ENCODE measurements at regions not wholly inside any gene's neighbourhood (a gene's known extent, or its start where the extent isn't known, plus 50 kb on each side); places are given as distances from the start of the nearest gene placed in this dataset.
A peak's percentile ranks its signal among the peaks of the same experiment; 100 is the strongest.

GRCh38 chrX:138150709-138151108 lies 560.8 kb downstream of the FGF13 start:
- DNase-seq: no peak
- no peak overlapping the region for H3K27ac ChIP-seq (ENCODE audit: low read depth in 1 of 2, low read length in 1 of 2)
- TF ChIP-seq CTCF (IDR thresholded peaks at IDR 0.05; ENCODE audit: control extremely low read depth, extremely low read depth): no peak
- no peaks in the 10 kb centered on the region for H3K4me1 ChIP-seq (ENCODE audit: control insufficient read depth in 5 of 5, insufficient read depth in 5 of 5, low read length in 5 of 5)
- 16 to 18% methylated on average over 2 of the region's 2 CpGs for WGBS, 2 donors
- no peak for ATAC-seq (ENCODE audit: insufficient read depth, low FRiP score)
- H3K9ac ChIP-seq (ENCODE audit: insufficient read depth in 1 of 2, low read length in 2 of 2): no peak overlapping the region
- no peaks in the 10 kb centered on the region for H3K36me3 ChIP-seq (ENCODE audit: control insufficient read depth in 4 of 4, insufficient read depth in 4 of 4, low read length in 4 of 4)
- peaks cover 0 to 5% (median 0%) of the 10 kb centered on the region in 3 donors for H3K27me3 ChIP-seq (ENCODE audit: control insufficient read depth in 3 of 3, insufficient read depth in 3 of 3, low read length in 2 of 3)
- H3K9me3 ChIP-seq (ENCODE audit: control insufficient read depth in 4 of 4, insufficient read depth in 3 of 4, low read length in 3 of 4): peaks cover 0 to 5% (median 2%) of the 10 kb centered on the region in 4 donors
- H3K4me3 ChIP-seq: no peak overlapping the region

GRCh38 chrX:138157850-138158249 lies 553.7 kb downstream of the FGF13 start:
- no peaks in the 10 kb centered on the region for H3K36me3 ChIP-seq (ENCODE audit: control insufficient read depth in 4 of 4, insufficient read depth in 4 of 4, low read length in 4 of 4)
- no peak overlapping the region for H3K9ac ChIP-seq (ENCODE audit: insufficient read depth in 1 of 2, low read length in 2 of 2)
- H3K4me1 ChIP-seq (ENCODE audit: control insufficient read depth in 5 of 5, insufficient read depth in 5 of 5, low read length in 5 of 5): no peaks in the 10 kb centered on the region
- H3K27ac ChIP-seq (ENCODE audit: low read depth in 1 of 2, low read length in 1 of 2): no peak overlapping the region
- H3K27me3 ChIP-seq (ENCODE audit: control insufficient read depth in 3 of 3, insufficient read depth in 3 of 3, low read length in 2 of 3): peaks cover 0 to 6% (median 0%) of the 10 kb centered on the region in 3 donors
- DNase-seq (no peak), ATAC-seq (ENCODE audit: insufficient read depth, low FRiP score) (no peak)
- no peak for TF ChIP-seq CTCF (IDR thresholded peaks at IDR 0.05; ENCODE audit: control extremely low read depth, extremely low read depth)
- no peak overlapping the region for H3K4me3 ChIP-seq
- 47 to 78% methylated on average over 2 of the region's 2 CpGs for WGBS, 2 donors
- H3K9me3 ChIP-seq (ENCODE audit: control insufficient read depth in 4 of 4, insufficient read depth in 3 of 4, low read length in 3 of 4): no peaks in the 10 kb centered on the region

- Histone ChIP-seq H3K9ac (ENCODE audit: insufficient read depth in 1 of 2, low read length in 2 of 2) (no peak overlapping the region), H3K4me1 (ENCODE audit: control insufficient read depth in 5 of 5, insufficient read depth in 5 of 5, low read length in 5 of 5) (no peaks in the 10 kb centered on the region), H3K27me3 (ENCODE audit: control insufficient read depth in 3 of 3, insufficient read depth in 3 of 3, low read length in 2 of 3) (peaks cover 0 to 7% (median 0%) of the 10 kb centered on the region in 3 donors), H3K27ac (ENCODE audit: low read depth in 1 of 2, low read length in 1 of 2) (no peak overlapping the region), H3K4me3 (no peak overlapping the region), H3K36me3 (ENCODE audit: control insufficient read depth in 4 of 4, insufficient read depth in 4 of 4, low read length in 4 of 4) (no peaks in the 10 kb centered on the region), H3K9me3 (ENCODE audit: control insufficient read depth in 4 of 4, insufficient read depth in 3 of 4, low read length in 3 of 4) (no peaks in the 10 kb centered on the region)
- TF ChIP-seq CTCF (IDR thresholded peaks at IDR 0.05; ENCODE audit: control extremely low read depth, extremely low read depth): no peak
- DNase-seq: peak; percentile 23 to 55 (median 23)
- no peak for ATAC-seq (ENCODE audit: insufficient read depth, low FRiP score)
- WGBS, 2 donors: 7 to 11% methylated on average over 1 of the region's 1 CpG
Observed at GRCh38 chrX:138191998-138192397, 519.5 kb downstream of the FGF13 start.

- no peak for DNase-seq
- TF ChIP-seq CTCF (IDR thresholded peaks at IDR 0.05; ENCODE audit: control extremely low read depth, extremely low read depth): no peak
- Histone ChIP-seq H3K27ac (ENCODE audit: low read depth in 1 of 2, low read length in 1 of 2) (no peak overlapping the region), H3K27me3 (ENCODE audit: control insufficient read depth in 3 of 3, insufficient read depth in 3 of 3, low read length in 2 of 3) (peaks cover 0 to 3% (median 0%) of the 10 kb centered on the region in 3 donors), H3K4me3 (no peak overlapping the region), H3K9me3 (ENCODE audit: control insufficient read depth in 4 of 4, insufficient read depth in 3 of 4, low read length in 3 of 4) (peaks cover 0 to 12% (median 1%) of the 10 kb centered on the region in 4 donors), H3K9ac (ENCODE audit: insufficient read depth in 1 of 2, low read length in 2 of 2) (no peak overlapping the region), H3K36me3 (ENCODE audit: control insufficient read depth in 4 of 4, insufficient read depth in 4 of 4, low read length in 4 of 4) (no peaks in the 10 kb centered on the region), H3K4me1 (ENCODE audit: control insufficient read depth in 5 of 5, insufficient read depth in 5 of 5, low read length in 5 of 5) (no peaks in the 10 kb centered on the region)
- no peak for ATAC-seq (ENCODE audit: insufficient read depth, low FRiP score)
- 73 to 78% methylated on average over 2 of the region's 2 CpGs for WGBS, 2 donors
Observed at GRCh38 chrX:138229718-138230117, 481.8 kb downstream of the FGF13 start.
